K562 (cell line): ENCODE measurements at regions not wholly inside any gene's neighbourhood (a gene's known extent, or its start where the extent isn't known, plus 50 kb on each side); places are given as distances from the start of the nearest gene placed in this dataset.
A peak's percentile ranks its signal among the peaks of the same experiment; 100 is the strongest.

ENCODE experiments used
- ATAC-seq: fragments of 200-7000 bp; cut with Tn5 transposase; 3 replicates; pipeline ENCODE4 v1.9.1; 2020; ENCODE audit warnings: moderate library complexity
- BruUV-seq: library from RNA; stranded (reverse); fragments of 400-500 nt; replicated peaks from 2 replicates; lab custom pipeline; 2021; lab: Mats Ljungman, UMichigan
- CTCF ChIA-PET: fragments of 300-600 bp; formaldehyde crosslinking; extraction: SDS; loops from one replicate; lab custom pipeline; 2021; ENCODE audit warnings: low intra/inter-chr PET ratio; lab: Yijun Ruan, JAX
- POLR2A ChIA-PET: fragments of 300-600, 350-650 bp; sonication (Branson Sonifier 250); formaldehyde crosslinking; extraction: SDS; loops from one replicate; lab custom pipeline; 2021; ENCODE audit warnings: antibody characterized with exemption, inconsistent platforms; lab: Yijun Ruan, JAX
- DNase-seq, 4 experiments: peaks; one replicate each; pipeline versions ENCODE4 v3.0.0 to v3.0.0-alpha.2; 2011 to 2018; ENCODE audit warnings: low spot score in 3 of 4, mixed read lengths in 3 of 4; ENCODE audit errors: extremely low read depth in 1 of 4
- FAIRE-seq: peaks from 2 replicates; lab custom pipeline; 2011; peaks lifted over from hg19 to GRCh38; lab: Jason Lieb, UNC
- H2AFZ ChIP-seq: 2 replicates; pipeline ENCODE4 v1.6.0; 2011; ENCODE audit warnings: low read depth, low read length, control low read depth, inconsistent platforms
- H3K27ac ChIP-seq: fragments of 200-600 bp; 3 replicates; pipeline ENCODE4 v1.8.0; 2011; ENCODE audit warnings: low read depth, mild to moderate bottlenecking, control low read depth, inconsistent platforms, low read length, moderate library complexity, mixed read lengths; ENCODE audit errors: extremely low read depth
- H3K27me3 ChIP-seq, 2 experiments: fragments of 300-600 bp in 1 of 2; 2 replicates in 1 of 2; 3 replicates in 1 of 2; pipeline versions ENCODE4 v1.6.0 to v1.8.0; 2011; ENCODE audit warnings: inconsistent platforms in 2 of 2, low read length in 2 of 2, mild to moderate bottlenecking in 1 of 2, mixed read lengths in 1 of 2, moderate library complexity in 1 of 2; ENCODE audit not compliant: control insufficient read depth in 2 of 2, insufficient read depth in 2 of 2
- H3K36me3 ChIP-seq: fragments of 300-600 bp; 3 replicates; pipeline ENCODE4 v1.8.0; 2011; ENCODE audit warnings: mild to moderate bottlenecking, low read length, inconsistent platforms; ENCODE audit not compliant: control insufficient read depth, insufficient read depth
- H3K4me1 ChIP-seq, 2 experiments: fragments of 200-600 bp in 1 of 2; replicated peaks in 1 of 2; 2 replicates in 1 of 2; 3 replicates in 1 of 2; pipeline versions ENCODE4 v1.5.1 to v1.8.0; 2011; ENCODE audit warnings: inconsistent platforms in 2 of 2, low read length in 2 of 2, mild to moderate bottlenecking in 1 of 2, mixed read lengths in 1 of 2, moderate library complexity in 1 of 2; ENCODE audit not compliant: control insufficient read depth in 2 of 2, insufficient read depth in 2 of 2
- H3K4me2 ChIP-seq: 2 replicates; pipeline ENCODE4 v1.6.1; 2011; ENCODE audit warnings: low read length, control low read depth, inconsistent platforms, mixed read lengths; ENCODE audit not compliant: insufficient read depth
- H3K4me3 ChIP-seq: fragments of 200-600 bp; sonication (generic), shearing (Covaris generic); 2 replicates; pipeline ENCODE4 v1.5.1; 2016; ENCODE audit warnings: control low read depth, inconsistent platforms
- H3K79me2 ChIP-seq: fragments of 200-600 bp; 3 replicates; pipeline ENCODE4 v1.8.0; 2011; ENCODE audit warnings: low read length, inconsistent platforms; ENCODE audit not compliant: control insufficient read depth, insufficient read depth
- H3K9ac ChIP-seq, 2 experiments: 2 replicates each; pipeline versions ENCODE4 v1.6.0 to v1.6.1; 2011; ENCODE audit warnings: low read depth in 2 of 2, low read length in 2 of 2, control low read depth in 1 of 2, inconsistent platforms in 1 of 2, mild to moderate bottlenecking in 1 of 2, mixed read lengths in 1 of 2; ENCODE audit not compliant: insufficient read depth in 1 of 2
- H3K9me1 ChIP-seq: one replicate; pipeline ENCODE4 v1.6.0; 2011; ENCODE audit warnings: inconsistent platforms, mild to moderate bottlenecking, low read length, moderate library complexity; ENCODE audit not compliant: control insufficient read depth, insufficient read depth
- H3K9me3 ChIP-seq: replicated peaks from 2 replicates; pipeline ENCODE4 v1.5.1; 2011; ENCODE audit warnings: low read depth, low read length, inconsistent platforms; ENCODE audit not compliant: control insufficient read depth, insufficient read depth
- H4K20me1 ChIP-seq: replicated peaks from 2 replicates; pipeline ENCODE4 v1.6.1; 2011; ENCODE audit warnings: low read length, inconsistent platforms, mixed read lengths; ENCODE audit not compliant: control insufficient read depth, insufficient read depth
- BRD9 ChIP-seq: fragments of 450-650 bp; IDR thresholded peaks from 2 replicates; pipeline ENCODE4 v1.6.1; 2018; ENCODE audit warnings: low read depth; ENCODE audit not compliant: partially characterized antibody
- EGR1 ChIP-seq: fragments of 450-650 bp; conservative IDR thresholded peaks from 2 replicates; pipeline ENCODE4 v1.6.1; 2017; ENCODE audit warnings: mild to moderate bottlenecking
- KLF10 ChIP-seq: fragments of 250-450 bp; sonication (Bioruptor Pico); IDR thresholded peaks from 2 replicates; pipeline ENCODE4 v1.6.1; 2021; ENCODE audit warnings: matching md5 sums
- TGIF2 ChIP-seq: sonication (generic); formaldehyde crosslinking; IDR thresholded peaks from 2 replicates; pipeline ENCODE4 v1.8.1; 2022; ENCODE audit warnings: mild to moderate bottlenecking, missing genetic modification reagents, moderate library complexity
- ZNF212 ChIP-seq: fragments of 450-650 bp; formaldehyde crosslinking; IDR thresholded peaks from 2 replicates; pipeline ENCODE4 v1.4.0; 2020; ENCODE audit warnings: mild to moderate bottlenecking
- WGBS: fragments of 100-300 bp; shearing (Covaris generic); methylation state at CpG from one replicate; pipeline ENCODE4 v1.1.6; 2016; ENCODE audit warnings: low coverage, mixed read lengths; ENCODE audit not compliant: insufficient coverage; ENCODE audit errors: missing lambda C conversion rate; 5-methylcytosine and 5-hydroxymethylcytosine counted together
- in situ Hi-C: fragments of 300-500 bp; cut with MboI; formaldehyde crosslinking; loops from 4 replicates; pipeline ENCODE4 v1.15.0; 2018; ENCODE audit warnings: inconsistent platforms, mixed read lengths
- intact Hi-C: fragments of 100-400 bp; cut with micrococcal nuclease; formaldehyde crosslinking; loops from 2 replicates; pipeline ENCODE4 v1.14.2; 2022
- TF ChIP-seq, protein P1 (sequence below): fragments of 450-650 bp; IDR thresholded peaks from one replicate; pipeline ENCODE4 v1.6.1; 2018; ENCODE audit warnings: mild to moderate bottlenecking, moderate library complexity; ENCODE audit not compliant: partially characterized antibody
- TF ChIP-seq, protein P2 (sequence below): IDR thresholded peaks from 2 replicates; pipeline ENCODE4 v1.6.1; 2014; ENCODE audit warnings: antibody characterized with exemption

DNA sequence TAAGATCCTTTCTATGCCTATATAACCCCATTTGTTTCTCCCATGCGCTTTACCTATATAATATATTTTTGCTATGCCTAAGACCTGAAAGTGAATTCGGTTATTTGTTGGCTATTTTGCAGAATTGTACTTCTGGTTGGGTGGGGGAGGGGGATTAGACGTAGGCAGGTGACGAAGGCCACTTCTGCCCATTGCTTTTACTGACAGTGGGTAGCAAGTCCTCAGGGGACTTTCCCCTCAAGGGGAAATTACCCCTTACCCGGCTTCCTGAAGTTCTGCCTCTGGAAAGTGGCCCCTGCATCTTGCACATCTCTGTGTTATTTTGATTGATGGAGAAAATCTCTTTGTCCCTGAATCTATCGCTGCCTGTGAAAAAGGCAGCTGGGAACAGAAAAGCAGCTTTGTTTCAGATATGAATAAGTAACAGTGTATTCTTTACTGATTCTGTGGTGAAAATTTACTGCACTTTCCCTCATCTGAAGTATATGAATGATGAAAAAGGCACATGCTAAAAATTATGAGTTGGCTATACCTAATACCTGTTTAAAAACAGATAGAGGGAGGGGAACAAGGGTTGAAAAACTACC lies 133.9 kb downstream of the UTRN start (continued):
- TF ChIP-seq, protein P1, sequence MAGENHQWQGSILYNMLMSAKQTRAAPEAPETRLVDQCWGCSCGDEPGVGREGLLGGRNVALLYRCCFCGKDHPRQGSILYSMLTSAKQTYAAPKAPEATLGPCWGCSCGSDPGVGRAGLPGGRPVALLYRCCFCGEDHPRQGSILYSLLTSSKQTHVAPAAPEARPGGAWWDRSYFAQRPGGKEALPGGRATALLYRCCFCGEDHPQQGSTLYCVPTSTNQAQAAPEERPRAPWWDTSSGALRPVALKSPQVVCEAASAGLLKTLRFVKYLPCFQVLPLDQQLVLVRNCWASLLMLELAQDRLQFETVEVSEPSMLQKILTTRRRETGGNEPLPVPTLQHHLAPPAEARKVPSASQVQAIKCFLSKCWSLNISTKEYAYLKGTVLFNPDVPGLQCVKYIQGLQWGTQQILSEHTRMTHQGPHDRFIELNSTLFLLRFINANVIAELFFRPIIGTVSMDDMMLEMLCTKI: no peak
- TF ChIP-seq TGIF2 (no peak), KLF10 (CRISPR knock-in tag) (no peak), BRD9 (no peak)
- TF ChIP-seq, protein P2, sequence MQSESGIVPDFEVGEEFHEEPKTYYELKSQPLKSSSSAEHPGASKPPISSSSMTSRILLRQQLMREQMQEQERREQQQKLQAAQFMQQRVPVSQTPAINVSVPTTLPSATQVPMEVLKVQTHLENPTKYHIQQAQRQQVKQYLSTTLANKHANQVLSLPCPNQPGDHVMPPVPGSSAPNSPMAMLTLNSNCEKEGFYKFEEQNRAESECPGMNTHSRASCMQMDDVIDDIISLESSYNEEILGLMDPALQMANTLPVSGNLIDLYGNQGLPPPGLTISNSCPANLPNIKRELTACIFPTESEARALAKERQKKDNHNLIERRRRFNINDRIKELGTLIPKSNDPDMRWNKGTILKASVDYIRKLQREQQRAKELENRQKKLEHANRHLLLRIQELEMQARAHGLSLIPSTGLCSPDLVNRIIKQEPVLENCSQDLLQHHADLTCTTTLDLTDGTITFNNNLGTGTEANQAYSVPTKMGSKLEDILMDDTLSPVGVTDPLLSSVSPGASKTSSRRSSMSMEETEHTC: no peak

DNA sequence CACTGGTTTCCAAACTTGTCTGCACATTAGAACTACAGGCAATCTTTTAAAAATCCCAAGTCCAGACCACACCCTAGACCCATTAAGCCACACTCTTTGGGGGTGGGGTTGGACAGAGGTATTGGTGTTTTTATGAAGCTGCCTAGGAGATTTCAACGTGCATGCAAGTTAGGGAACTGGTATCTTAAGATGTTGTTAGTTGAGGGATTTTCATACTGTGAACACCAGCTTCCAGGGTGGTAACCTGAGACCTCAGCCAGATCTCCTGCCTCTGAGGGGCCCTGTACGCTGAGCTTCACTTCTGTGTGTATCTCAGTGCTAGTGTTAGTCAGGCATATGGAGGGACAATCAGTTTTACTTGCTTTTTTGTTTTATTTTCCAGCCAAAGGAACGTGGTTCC lies 138.0 kb downstream of the UTRN start:
- in situ Hi-C loops: no loop called here
- CTCF ChIA-PET: no interaction called here

More for the DNA sequence above, 138.0 kb downstream of the UTRN start:
- peak; percentile 26; the same call in 1 of the 3 replicates for ATAC-seq
- BruUV-seq: no TSS peak
- intact Hi-C loops: no loop called here
- Histone ChIP-seq H3K9me3 (no peaks in the 10 kb centered on the region), H3K27me3 (no peaks in the 10 kb centered on the region), H2AFZ (no peak overlapping the region), H3K4me3 (no peak overlapping the region), H3K4me1 (no peaks in the 10 kb centered on the region), H3K27ac (no peak overlapping the region)
- POLR2A ChIA-PET: no interaction called here
- no peak for TF ChIP-seq ZNF212 (CRISPR knock-in tag)
- no peak for TF ChIP-seq EGR1
- TF ChIP-seq, all 486 proteins: peak for 0
- Histone ChIP-seq H3K79me2 (no peaks in the 10 kb centered on the region), H3K9me1 (no peaks in the 10 kb centered on the region), H4K20me1 (no peaks in the 10 kb centered on the region), H3K36me3 (no peaks in the 10 kb centered on the region), H3K9ac (no peak overlapping the region), H3K4me2 (no peak overlapping the region)
- FAIRE-seq: no peak
- no peak for DNase-seq
- WGBS: 2% methylated on average over 3 of the region's 3 CpGs
